HK-2 (cell line): ENCODE measurements at regions not wholly inside any gene's neighbourhood (a gene's known extent, or its start where the extent isn't known, plus 50 kb on each side); places are given as distances from the start of the nearest gene placed in this dataset.
"Not testable (repeated sequence)": the region's sequence is repeated elsewhere in the genome, so short reads cannot be mapped to it uniquely, and the experiment has no call there.

Experiments used
- DNase-seq: peaks from one replicate; pipeline ENCODE4 v3.0.0-alpha.2; 2018; ENCODE audit not compliant: unreplicated experiment

- peak; percentile 14 for DNase-seq
Measured at GRCh38 chr12:62006076-62006732, 254.0 kb upstream of the USP15 start.

- DNase-seq = no peak
Measured at GRCh38 chr12:62008703-62009102, 251.5 kb upstream of the USP15 start.

- DNase-seq = no peak
Measured at GRCh38 chr12:62009445-62009844, 250.8 kb upstream of the USP15 start.

- DNase-seq = not testable (repeated sequence)
Measured at GRCh38 chr12:62010331-62010906, 249.8 kb upstream of the USP15 start.

- DNase-seq = not testable (repeated sequence)
Measured at GRCh38 chr12:62010973-62011372, 249.2 kb upstream of the USP15 start.

GRCh38 chr12:62014330-62014729, 245.9 kb upstream of the USP15 start:
- DNase-seq = no peak

GRCh38 chr12:62016021-62016420, 244.2 kb upstream of the USP15 start:
- DNase-seq = no peak

GRCh38 chr12:62021808-62022207, 238.4 kb upstream of the USP15 start:
- DNase-seq = no peak

- no peak for DNase-seq
Measured at GRCh38 chr12:62028536-62028935, 231.7 kb upstream of the USP15 start.

GRCh38 chr12:62032870-62033269, 227.3 kb upstream of the USP15 start:
- DNase-seq = no peak

GRCh38 chr12:62044450-62045135, 215.6 kb upstream of the USP15 start:
- no peak for DNase-seq

GRCh38 chr12:62045211-62045610, 215.0 kb upstream of the USP15 start:
- no peak for DNase-seq

GRCh38 chr12:62050785-62051184, 209.4 kb upstream of the USP15 start:
- DNase-seq = no peak

GRCh38 chr12:62069976-62070375, 190.2 kb upstream of the USP15 start:
- no peak for DNase-seq

- not testable (repeated sequence) for DNase-seq
Measured at GRCh38 chr12:62073236-62073635, 187.0 kb upstream of the USP15 start.

GRCh38 chr12:62075870-62076269, 184.3 kb upstream of the USP15 start:
- DNase-seq = no peak

- no peak for DNase-seq
Measured at GRCh38 chr12:62078020-62078419, 182.2 kb upstream of the USP15 start.

- DNase-seq = no peak
Measured at GRCh38 chr12:62082448-62082847, 177.8 kb upstream of the USP15 start.

- DNase-seq = no peak
Measured at GRCh38 chr12:62098132-62098531, 162.1 kb upstream of the USP15 start.

- no peak for DNase-seq
Measured at GRCh38 chr12:62103748-62104147, 156.5 kb upstream of the USP15 start.

GRCh38 chr12:62106547-62107185, 153.5 kb upstream of the USP15 start:
- no peak for DNase-seq

- DNase-seq = no peak
Measured at GRCh38 chr12:62113366-62114011, 146.7 kb upstream of the USP15 start.
